WERI-Rb-1 (cell line): ENCODE measurements at regions not wholly inside any gene's neighbourhood (a gene's known extent, or its start where the extent isn't known, plus 50 kb on each side); places are given as distances from the start of the nearest gene placed in this dataset.
"Not testable (repeated sequence)": the region's sequence is repeated elsewhere in the genome, so short reads cannot be mapped to it uniquely, and the experiment has no call there.

ENCODE experiments used
- DNase-seq: peaks from one replicate; pipeline ENCODE4 v3.0.0-alpha.2; 2020
- H3K27ac ChIP-seq: fragments of 250-450 bp; sonication (Bioruptor Pico); 2 replicates; pipeline ENCODE4 v1.5.1; 2020; ENCODE audit warnings: mild to moderate bottlenecking, moderate library complexity
- H3K27me3 ChIP-seq: fragments of 250-450 bp; sonication (Bioruptor Pico); 2 replicates; pipeline ENCODE4 v1.5.1; 2021; ENCODE audit warnings: mild to moderate bottlenecking, low read depth, moderate library complexity; ENCODE audit not compliant: insufficient read depth, severe bottlenecking
- H3K36me3 ChIP-seq: fragments of 250-450 bp; sonication (Bioruptor Pico); 2 replicates; pipeline ENCODE4 v1.5.1; 2020; ENCODE audit warnings: mild to moderate bottlenecking, moderate library complexity
- H3K4me3 ChIP-seq: 2 replicates; pipeline ENCODE4 v1.5.1; 2011; ENCODE audit warnings: low read depth, mild to moderate bottlenecking, control low read depth, low read length
- H3K9me3 ChIP-seq: fragments of 250-450 bp; sonication (Bioruptor Pico); 2 replicates; pipeline ENCODE4 v1.5.1; 2021; ENCODE audit warnings: mild to moderate bottlenecking, moderate library complexity; ENCODE audit not compliant: severe bottlenecking
- TF ChIP-seq, protein P1 (sequence below): IDR thresholded peaks from 2 replicates; pipeline ENCODE4 v1.5.1; 2011; ENCODE audit warnings: low read depth, mild to moderate bottlenecking, control low read depth, inconsistent platforms, low read length

DNA sequence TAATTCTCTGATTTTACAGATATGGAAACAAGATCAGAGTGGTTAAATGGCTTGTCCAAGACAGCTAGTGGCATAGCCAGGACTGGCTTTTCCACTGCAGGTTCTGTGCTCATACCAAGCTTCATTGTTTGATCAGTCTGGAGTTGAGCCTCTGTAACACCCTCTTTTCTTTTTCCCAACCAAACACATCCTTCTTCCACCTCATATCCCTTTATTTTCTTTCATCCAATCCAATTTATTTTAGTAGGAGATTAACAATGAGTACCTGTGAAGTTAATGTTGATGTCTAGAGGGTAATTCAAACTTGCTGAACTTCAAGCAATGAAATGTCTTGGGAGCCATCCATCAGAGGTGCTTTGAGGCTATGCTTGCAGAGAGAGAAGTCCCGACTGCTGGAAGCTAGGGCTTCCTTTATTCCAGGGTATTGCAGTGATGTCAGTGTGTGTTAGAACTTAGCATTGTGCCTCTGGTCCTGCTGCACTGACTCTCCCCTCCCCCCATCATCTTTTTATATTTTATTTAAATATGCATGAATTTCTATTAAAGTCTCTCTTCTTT lies 452.1 kb upstream of the PDE3A start:
- no peak overlapping the region for H3K4me3 ChIP-seq
- no peaks in the 10 kb centered on the region for H3K9me3 ChIP-seq
- no peak for DNase-seq
- H3K36me3 ChIP-seq: no peaks in the 10 kb centered on the region
- TF ChIP-seq, protein P1, sequence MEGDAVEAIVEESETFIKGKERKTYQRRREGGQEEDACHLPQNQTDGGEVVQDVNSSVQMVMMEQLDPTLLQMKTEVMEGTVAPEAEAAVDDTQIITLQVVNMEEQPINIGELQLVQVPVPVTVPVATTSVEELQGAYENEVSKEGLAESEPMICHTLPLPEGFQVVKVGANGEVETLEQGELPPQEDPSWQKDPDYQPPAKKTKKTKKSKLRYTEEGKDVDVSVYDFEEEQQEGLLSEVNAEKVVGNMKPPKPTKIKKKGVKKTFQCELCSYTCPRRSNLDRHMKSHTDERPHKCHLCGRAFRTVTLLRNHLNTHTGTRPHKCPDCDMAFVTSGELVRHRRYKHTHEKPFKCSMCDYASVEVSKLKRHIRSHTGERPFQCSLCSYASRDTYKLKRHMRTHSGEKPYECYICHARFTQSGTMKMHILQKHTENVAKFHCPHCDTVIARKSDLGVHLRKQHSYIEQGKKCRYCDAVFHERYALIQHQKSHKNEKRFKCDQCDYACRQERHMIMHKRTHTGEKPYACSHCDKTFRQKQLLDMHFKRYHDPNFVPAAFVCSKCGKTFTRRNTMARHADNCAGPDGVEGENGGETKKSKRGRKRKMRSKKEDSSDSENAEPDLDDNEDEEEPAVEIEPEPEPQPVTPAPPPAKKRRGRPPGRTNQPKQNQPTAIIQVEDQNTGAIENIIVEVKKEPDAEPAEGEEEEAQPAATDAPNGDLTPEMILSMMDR: no peak
- no peak overlapping the region for H3K27ac ChIP-seq
- H3K27me3 ChIP-seq: no peaks in the 10 kb centered on the region

DNA sequence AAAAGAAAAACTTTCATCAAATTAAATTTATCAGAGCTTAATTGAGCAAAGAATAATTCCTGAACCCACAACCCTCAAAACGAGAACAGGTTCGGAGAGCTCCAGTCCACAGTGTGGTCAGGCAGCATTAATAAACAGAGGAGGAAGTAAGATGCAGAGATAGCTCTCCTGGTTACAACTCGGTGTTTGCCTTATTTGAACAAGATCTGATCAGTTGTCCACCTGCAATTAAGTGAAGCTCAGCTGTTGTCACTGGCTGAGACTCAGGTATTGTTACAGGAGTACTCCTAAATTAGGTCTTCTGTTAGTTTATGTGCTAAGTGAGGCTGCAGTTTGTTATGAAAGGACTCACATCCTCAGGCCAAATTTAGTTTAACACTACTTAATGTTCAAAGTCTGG lies 451.4 kb upstream of the PDE3A start:
- H3K27me3 ChIP-seq: no peaks in the 10 kb centered on the region
- DNase-seq: no peak
- no peak overlapping the region for H3K27ac ChIP-seq

DNA sequence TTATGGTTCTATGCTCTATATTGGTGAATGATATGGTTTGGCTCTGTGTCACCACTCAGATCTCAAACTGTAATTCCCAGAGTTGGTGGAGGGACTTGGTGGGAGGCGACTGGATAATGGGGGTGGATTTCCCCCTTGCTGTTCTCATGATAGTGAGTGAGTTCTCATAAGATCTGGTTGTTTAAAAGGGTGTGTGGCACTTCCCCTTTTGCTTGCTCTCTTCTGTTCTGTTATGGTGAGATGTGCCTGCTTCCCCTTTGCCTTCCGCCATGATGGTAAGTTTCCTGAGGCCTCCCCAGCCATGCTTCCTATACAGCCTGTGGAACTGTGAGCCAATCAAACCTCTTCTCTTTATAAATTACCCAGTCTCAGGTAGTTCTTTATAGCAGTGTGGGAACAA lies 446.6 kb upstream of the PDE3A start:
- H3K27me3 ChIP-seq, DNase-seq, H3K27ac ChIP-seq, H3K9me3 ChIP-seq, H3K36me3 ChIP-seq, H3K4me3 ChIP-seq: not testable (repeated sequence)

More for the DNA sequence above, 451.4 kb upstream of the PDE3A start:
- Histone ChIP-seq H3K4me3 (no peak overlapping the region), H3K9me3 (no peaks in the 10 kb centered on the region), H3K36me3 (no peaks in the 10 kb centered on the region)
- TF ChIP-seq, protein P1: no peak

DNA sequence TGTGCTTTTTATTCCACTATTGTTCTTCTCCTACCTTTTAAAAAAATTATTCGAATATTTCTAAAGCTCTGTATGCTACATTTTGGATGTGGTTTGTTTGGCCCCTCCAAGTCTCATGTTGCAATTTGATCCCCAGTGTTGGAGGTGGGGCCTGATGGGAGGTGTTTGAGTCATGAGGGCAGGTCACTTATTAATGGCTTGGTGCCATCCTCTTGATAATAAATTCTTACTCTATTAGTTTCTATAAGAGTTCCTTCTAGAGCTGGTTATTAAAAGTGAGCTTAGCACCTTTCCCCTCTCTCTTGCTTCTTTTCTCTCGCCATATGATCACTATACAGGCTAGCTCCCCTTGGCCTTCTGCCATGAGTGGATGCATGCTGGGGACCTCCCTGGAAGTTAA lies 445.6 kb upstream of the PDE3A start:
- no peak overlapping the region for H3K27ac ChIP-seq
- no peaks in the 10 kb centered on the region for H3K27me3 ChIP-seq
- no peaks in the 10 kb centered on the region for H3K9me3 ChIP-seq
- DNase-seq: no peak
- TF ChIP-seq, protein P1: no peak
- H3K36me3 ChIP-seq: no peaks in the 10 kb centered on the region
- H3K4me3 ChIP-seq: no peak overlapping the region

DNA sequence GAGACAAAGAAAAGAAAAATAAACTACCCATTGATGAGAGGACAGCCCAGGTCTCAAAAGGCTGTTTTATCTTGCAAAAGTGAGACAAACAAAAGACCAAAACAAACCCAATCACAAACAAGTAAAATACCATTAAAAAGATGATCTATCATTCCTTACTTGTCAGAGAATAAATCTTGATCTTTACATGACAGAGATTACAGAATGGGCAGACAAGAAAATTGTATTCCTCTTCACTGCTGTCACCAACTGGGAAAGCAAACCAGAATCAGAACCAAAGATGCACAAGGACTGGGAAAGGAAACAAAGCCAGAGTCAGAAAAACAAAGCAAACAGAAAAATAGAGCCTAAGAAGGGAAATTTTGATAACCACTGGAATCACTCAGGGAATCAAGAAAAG lies 444.0 kb upstream of the PDE3A start:
- no peak overlapping the region for H3K27ac ChIP-seq
- no peaks in the 10 kb centered on the region for H3K36me3 ChIP-seq
- no peaks in the 10 kb centered on the region for H3K27me3 ChIP-seq
- TF ChIP-seq, protein P1: no peak
- DNase-seq: no peak
- H3K9me3 ChIP-seq: no peaks in the 10 kb centered on the region
- H3K4me3 ChIP-seq: no peak overlapping the region

DNA sequence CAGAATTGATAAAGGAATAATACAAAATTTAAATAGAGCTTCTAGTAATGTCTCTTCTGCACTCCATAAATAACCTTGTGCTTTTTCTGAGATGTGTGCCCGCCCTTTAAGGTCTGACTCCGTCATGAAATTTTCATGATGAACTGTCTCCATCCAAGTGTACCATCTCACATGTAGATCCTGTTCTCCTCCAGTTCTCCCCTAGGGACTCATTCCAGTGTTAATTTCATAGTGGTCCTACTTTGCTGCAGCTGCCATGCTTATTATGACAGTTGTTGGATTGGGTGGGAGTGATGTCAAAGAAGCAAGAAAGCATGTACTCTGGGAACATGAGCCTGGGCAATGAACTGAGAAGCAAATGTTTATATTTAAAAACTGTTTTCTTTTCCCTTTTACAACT lies 442.5 kb upstream of the PDE3A start:
- DNase-seq: no peak
- Histone ChIP-seq H3K27ac (no peak overlapping the region), H3K36me3 (no peaks in the 10 kb centered on the region), H3K4me3 (no peak overlapping the region), H3K27me3 (no peaks in the 10 kb centered on the region), H3K9me3 (no peaks in the 10 kb centered on the region)
- TF ChIP-seq, protein P1: no peak
